GM18505 (cell line): ENCODE measurements at regions not wholly inside any gene's neighbourhood (a gene's known extent, or its start where the extent isn't known, plus 50 kb on each side); places are given as distances from the start of the nearest gene placed in this dataset.

Source experiments
- ATAC-seq: cut with Tn5 transposase; IDR thresholded peaks from one replicate; pipeline ENCODE4 v1.9.1; 2021; ENCODE audit not compliant: unreplicated experiment
- POLR2A ChIP-seq: IDR thresholded peaks from 4 replicates; pipeline ENCODE4 v1.6.1; 2011; ENCODE audit warnings: borderline replicate concordance; ENCODE audit not compliant: insufficient read depth, insufficient read length; ENCODE audit errors: extremely low read depth

GRCh38 chr5:39599721-39600431 lies 175.1 kb upstream of the DAB2 start:
- no peak for ATAC-seq
- TF ChIP-seq POLR2A = no peak

DNA sequence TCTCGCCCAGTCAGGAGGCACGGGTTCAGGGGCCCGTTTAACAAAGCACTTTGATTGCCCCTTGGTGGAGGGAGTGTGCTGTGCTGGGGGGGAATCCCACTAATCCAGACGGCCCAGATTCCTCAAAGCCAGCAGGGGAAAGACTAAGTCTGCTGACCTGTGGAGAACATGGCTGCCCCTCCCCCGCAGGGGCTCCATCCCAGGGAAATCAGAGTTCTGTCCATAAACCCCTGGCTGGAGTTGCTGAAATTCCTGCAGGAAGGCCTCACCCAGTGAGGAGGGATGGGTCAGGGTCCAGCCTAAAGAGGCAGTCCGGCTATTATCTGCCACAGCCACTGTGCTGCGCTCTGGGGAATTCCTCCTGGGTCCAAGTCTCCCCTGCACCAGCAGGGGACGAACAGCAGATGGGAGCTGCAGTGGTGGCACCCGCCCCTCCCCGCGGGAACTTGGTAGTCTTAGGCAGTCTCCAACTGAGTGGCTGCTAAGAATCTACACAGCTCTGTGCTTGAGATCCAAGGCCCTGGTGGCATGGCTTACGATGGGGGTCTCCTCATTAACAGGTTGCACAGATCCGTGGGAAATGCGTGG lies 174.0 kb upstream of the DAB2 start:
- no peak for ATAC-seq
- TF ChIP-seq POLR2A = no peak

DNA sequence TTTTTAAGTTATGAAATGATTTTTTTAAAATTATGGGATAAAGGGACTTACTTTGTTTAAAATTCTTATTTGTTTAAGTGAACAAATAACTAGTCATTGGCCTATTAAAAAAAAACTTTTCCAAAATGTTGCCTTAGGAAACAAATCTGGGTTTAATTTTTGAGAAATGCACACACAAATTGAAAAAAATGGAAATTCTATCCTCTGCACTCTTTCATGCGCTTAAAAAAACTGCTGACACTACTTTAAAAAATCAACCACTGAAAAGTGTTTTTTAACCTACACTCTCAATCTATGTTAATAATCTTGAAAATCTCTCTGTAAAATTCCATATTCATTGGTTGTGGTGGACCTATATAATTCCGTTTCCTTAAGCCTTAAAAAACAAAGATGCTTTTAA lies 163.4 kb upstream of the DAB2 start:
- ATAC-seq = no peak
- TF ChIP-seq POLR2A = no peak

DNA sequence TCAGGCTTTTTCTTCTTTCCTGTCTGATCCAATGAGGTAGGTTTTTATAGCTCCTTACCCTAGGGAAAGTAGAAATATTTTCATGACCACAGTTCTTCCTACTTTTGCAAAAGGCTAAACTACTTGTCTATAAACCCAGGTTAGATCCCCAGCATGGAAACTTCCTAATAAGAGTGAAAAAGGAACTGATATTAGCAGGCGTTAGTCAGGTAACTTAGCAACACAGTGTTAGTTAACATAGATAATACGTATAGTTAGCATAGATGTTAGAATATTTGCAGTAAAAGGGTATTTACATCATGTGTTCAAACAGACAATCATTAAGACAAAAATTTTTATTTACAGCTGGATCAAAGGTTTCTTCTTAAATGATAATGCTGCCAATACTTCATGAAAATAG lies 162.9 kb upstream of the DAB2 start:
- no peak for ATAC-seq
- TF ChIP-seq POLR2A = no peak

- no peak for ATAC-seq
- no peak for TF ChIP-seq POLR2A
Measured at GRCh38 chr5:39586185-39586584, 161.4 kb upstream of the DAB2 start.

- ATAC-seq = no peak
- no peak for TF ChIP-seq POLR2A
Measured at GRCh38 chr5:39584927-39585326, 160.1 kb upstream of the DAB2 start.

DNA sequence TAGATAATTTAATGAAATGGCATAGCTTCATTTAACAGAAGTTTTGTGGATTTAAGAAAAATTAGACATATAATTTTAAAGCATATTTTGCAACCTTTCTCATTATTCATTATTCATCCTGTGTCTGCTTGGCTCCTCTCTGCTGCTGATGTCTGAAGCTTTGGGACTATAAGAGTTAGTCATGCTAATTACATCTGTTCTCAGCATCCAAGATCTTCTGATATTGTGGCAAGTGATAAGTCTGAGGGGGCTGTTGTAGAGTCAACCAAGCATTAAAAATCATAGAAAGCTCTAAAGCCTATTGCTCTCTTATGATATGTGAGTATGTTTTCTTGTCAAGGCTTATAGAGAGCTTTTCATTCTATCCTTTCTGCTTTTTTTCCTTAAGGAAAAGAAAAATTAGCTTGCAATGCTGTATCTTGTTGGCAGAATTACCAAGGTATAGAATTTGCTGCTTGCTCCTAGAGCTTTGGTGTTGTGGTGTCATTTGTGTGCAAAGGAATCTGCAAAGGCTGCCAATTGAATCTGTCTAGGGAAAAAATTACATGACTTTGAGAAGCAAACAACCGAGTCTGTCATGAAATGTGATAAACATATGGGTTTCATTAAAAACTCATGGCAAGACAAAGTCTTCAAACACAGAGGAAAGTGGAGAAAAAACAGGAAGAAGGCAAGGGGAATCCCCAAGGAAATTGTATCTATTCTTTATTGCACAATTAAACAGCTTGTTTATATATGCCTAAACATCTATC lies 156.1 kb upstream of the DAB2 start:
- no peak for TF ChIP-seq POLR2A
- ATAC-seq = no peak

DNA sequence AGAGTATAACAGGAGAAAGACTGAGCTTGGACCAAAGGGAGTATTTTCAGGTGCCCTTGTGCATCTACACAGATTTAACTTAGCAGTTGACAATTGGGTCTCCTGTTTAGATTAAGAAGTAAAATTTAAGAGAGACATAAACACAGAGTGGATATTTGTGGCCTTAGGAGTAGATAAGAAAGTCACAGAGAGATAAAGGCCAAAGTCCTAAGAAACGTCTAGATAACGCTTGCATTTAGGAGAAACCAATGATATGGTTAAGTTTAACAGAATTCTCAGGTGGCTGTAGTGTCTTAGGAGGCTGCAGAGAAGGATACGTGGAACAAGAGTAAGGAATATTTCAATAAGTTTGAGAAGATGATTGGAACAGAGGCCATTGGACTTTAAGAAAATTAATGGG lies 155.0 kb upstream of the DAB2 start:
- no peak for TF ChIP-seq POLR2A
- ATAC-seq = no peak

DNA sequence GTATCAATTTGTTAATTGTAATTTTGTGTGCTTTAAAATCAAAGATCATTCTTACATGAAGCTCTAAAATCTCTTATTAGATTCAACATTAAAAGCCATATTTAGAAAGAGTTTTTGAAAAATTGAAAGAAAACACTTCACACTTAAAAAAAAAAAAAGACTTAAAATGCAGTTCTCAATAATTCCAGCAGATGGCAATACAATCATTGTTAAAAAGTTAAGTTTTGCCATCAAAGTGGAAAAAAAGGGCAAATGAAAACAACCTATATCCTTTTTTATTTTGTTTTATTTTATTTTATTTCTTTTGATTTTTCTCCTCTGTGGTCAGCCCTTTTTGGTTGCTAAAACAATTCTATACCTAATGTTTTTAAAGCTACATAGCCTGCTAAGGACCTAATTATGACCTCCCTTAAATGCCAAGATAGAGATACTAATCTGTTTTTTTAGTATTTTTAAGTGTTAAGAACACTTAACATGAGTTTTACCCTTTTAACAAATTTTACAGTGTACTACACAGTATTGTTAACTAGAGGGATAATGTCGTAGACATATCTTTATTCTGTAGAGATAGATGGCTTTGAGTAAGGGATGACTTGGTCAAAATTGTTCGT lies 154.2 kb upstream of the DAB2 start:
- ATAC-seq = no peak
- TF ChIP-seq POLR2A = no peak

- TF ChIP-seq POLR2A = no peak
- no peak for ATAC-seq
Measured at GRCh38 chr5:39577529-39577928, 152.7 kb upstream of the DAB2 start.

DNA sequence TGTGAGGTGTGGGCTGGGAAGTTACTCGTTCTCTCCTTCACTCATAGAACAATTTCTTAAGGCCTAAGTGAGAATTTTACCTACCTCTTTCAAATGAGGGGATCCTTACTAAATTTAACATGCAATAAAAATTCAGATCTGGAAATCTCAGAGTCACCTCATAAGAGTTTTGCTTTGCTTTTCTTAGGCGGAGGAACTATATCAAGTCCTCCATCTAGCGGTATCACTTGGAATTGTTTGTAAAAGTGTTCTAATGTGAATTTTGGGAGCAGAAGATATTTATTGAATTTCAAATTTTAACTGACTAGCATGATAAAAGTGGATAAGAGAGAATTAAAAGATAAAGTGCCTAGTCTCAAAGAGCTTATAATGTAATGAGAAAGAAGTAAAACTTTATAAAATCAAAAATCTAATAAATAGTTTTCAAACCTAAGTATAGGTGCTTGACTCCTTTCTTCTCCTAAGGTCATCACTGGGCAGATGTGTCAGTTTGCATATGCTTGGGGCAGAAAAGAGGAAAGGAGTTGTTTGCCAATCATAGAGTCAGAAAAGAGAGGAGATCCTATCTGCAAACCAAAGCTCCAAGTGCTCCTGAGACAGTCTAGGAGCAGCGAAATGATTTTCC lies 145.7 kb upstream of the DAB2 start:
- no peak for TF ChIP-seq POLR2A
- ATAC-seq = no peak

DNA sequence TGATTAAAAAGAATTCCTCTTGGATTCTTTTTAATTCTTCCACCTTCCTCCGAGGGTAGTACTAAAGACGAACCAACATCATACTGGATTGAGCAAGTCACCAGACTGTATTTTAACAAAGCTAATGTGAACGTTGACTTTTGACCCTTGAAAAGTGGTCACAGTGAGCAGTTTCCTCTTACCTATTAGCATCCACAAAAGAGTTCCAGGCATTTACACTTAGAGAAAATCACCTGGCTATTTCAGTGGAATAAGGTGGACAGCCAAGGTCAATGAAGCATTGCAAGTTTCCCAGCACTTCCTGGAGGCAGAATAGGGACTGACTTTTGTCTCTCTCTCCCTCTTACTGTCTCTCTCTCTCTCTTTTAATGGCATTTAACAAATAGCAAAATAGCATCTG lies 145.1 kb upstream of the DAB2 start:
- no peak for ATAC-seq
- no peak for TF ChIP-seq POLR2A

DNA sequence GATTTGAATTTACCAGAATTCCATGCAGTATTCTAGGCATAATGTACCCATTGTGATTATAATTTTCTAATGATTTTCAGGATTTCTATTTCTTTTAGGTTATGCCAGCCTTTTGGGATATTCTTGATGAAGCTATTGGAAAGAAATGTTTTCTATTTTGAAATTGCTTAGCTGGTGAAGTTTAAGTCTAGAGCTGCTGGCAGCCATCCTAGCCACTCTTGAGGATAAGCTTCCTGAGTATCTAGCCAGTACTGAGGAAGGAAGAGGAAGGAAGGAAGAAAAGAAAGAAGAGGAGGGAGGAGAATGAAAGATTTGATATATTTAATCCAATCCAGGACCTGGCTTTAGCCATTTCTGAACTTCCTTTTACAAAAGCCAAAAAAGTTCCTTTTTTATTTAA lies 142.1 kb upstream of the DAB2 start:
- ATAC-seq = no peak
- TF ChIP-seq POLR2A = no peak

DNA sequence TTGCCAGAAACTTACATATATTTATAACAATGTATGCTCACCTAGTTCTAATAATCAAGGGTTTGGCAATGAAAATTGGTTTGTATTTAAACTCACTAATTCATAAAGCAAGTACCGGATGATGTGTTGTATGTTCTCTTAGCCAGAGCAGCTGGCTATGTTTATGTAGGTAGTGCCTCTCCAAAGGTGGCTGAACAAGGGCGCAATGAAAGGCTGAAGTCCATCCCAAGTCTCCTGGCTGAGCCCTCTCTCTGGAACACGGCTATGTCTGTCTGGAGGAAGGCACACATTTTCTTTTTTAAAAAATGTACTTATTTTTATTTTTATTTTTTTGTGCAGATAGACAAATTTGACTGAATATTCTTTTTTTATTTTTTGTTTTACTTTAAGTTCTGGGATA lies 141.2 kb upstream of the DAB2 start:
- ATAC-seq = no peak
- TF ChIP-seq POLR2A = no peak

DNA sequence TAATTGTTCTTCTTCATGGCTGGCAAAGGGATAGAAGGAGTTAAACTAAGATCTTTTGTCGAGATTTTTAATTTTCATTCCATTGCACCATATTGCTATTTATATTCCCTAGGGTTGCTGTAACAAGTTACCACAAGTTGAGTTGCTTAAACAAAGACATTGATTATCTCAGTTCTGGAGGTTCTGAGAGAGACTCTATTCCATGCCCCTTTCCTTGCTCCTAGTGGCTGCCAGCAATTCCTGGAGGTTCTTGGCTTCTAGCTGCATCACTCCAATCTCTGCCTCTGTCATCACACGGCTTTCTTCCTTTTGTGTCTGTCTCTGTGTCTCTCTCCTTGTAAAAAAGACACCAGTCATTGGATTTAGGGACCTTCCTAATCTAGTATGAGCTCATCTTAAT lies 136.6 kb upstream of the DAB2 start:
- no peak for TF ChIP-seq POLR2A
- no peak for ATAC-seq
